Stimulated activated memory B cell treated with anti-CD40 and anti-IgM and Interleukin-4, amounts not matched to agents 10 μg/mL and 1 μg/mL and 100 μg/mL, for 72 hours (primary cell): ENCODE measurements at regions not wholly inside any gene's neighbourhood (a gene's known extent, or its start where the extent isn't known, plus 50 kb on each side); places are given as distances from the start of the nearest gene placed in this dataset.
A peak's percentile ranks its signal among the peaks of the same experiment; 100 is the strongest.
"Not testable (repeated sequence)": the region's sequence is repeated elsewhere in the genome, so short reads cannot be mapped to it uniquely, and the experiment has no call there.

Experiments
- ATAC-seq: fragments of 150-1000 bp; cut with Tn5 transposase; 2 replicates; pipeline ENCODE4 v1.10.0; 2021
- H3K27ac Mint-ChIP-seq: one replicate; pipeline ENCODE4 v1.8.0; 2022; ENCODE audit warnings: mild to moderate bottlenecking, mixed read lengths
- H3K27me3 Mint-ChIP-seq: one replicate; pipeline ENCODE4 v1.8.0; 2022; ENCODE audit warnings: mixed read lengths
- H3K36me3 Mint-ChIP-seq: one replicate; pipeline ENCODE4 v1.8.0; 2022; ENCODE audit warnings: mixed read lengths
- H3K4me1 Mint-ChIP-seq: one replicate; pipeline ENCODE4 v1.8.0; 2022; ENCODE audit warnings: mixed read lengths
- H3K4me3 Mint-ChIP-seq: one replicate; pipeline ENCODE4 v1.8.0; 2022; ENCODE audit warnings: mild to moderate bottlenecking, moderate library complexity, mixed read lengths
- H3K9me3 Mint-ChIP-seq: one replicate; pipeline ENCODE4 v1.8.0; 2022; ENCODE audit warnings: mixed read lengths

GRCh38 chr1:230494514-230494913 lies 68.4 kb upstream of the PGBD5 start:
- no peak overlapping the region for H3K4me3 Mint-ChIP-seq
- ATAC-seq, result no peak
- peaks cover 5% of the 10 kb centered on the region for H3K9me3 Mint-ChIP-seq
- H3K27me3 Mint-ChIP-seq, result peaks cover 51% of the 10 kb centered on the region
- H3K27ac Mint-ChIP-seq, result no peak overlapping the region
- H3K36me3 Mint-ChIP-seq, result no peaks in the 10 kb centered on the region
- no peaks in the 10 kb centered on the region for H3K4me1 Mint-ChIP-seq

- Mint-ChIP-seq H3K4me1 (no peaks in the 10 kb centered on the region), H3K27ac (no peak overlapping the region), H3K27me3 (peaks cover 51% of the 10 kb centered on the region)
Observed at GRCh38 chr1:230494026-230494425, 67.9 kb upstream of the PGBD5 start.

DNA sequence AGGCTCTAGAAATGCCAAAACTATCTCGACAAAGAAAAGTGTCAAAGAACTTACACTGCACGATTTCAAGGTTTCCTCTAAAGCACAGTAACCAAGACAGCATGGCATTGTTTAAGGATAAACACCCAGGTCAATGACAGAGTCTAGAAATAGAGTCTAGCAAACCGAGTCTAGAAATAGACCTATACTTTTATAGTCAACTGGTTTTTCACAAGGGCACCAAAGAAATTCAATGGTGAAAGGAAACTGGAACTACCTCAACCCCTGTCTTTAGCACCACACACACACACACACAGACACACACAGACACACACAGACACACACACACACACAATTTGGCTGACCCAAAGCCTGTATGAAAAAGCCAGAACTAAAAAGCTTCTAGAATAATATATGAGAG lies 67.1 kb upstream of the PGBD5 start:
- Mint-ChIP-seq H3K4me3 (no peak overlapping the region), H3K27me3 (peaks cover 45% of the 10 kb centered on the region), H3K9me3 (peaks cover 5% of the 10 kb centered on the region), H3K4me1 (no peaks in the 10 kb centered on the region), H3K36me3 (no peaks in the 10 kb centered on the region), H3K27ac (no peak overlapping the region)
- no peak for ATAC-seq

More at GRCh38 chr1:230494026-230494425, 67.9 kb upstream of the PGBD5 start:
- Mint-ChIP-seq H3K4me3 (no peak overlapping the region), H3K36me3 (no peaks in the 10 kb centered on the region), H3K9me3 (peaks cover 5% of the 10 kb centered on the region)
- ATAC-seq, result no peak

- no peaks in the 10 kb centered on the region for H3K36me3 Mint-ChIP-seq
- H3K27ac Mint-ChIP-seq, result no peak overlapping the region
- peaks cover 5% of the 10 kb centered on the region for H3K9me3 Mint-ChIP-seq
- peak; percentile 34 for ATAC-seq
- H3K27me3 Mint-ChIP-seq, result peaks cover 44% of the 10 kb centered on the region
- H3K4me3 Mint-ChIP-seq, result no peak overlapping the region
- no peaks in the 10 kb centered on the region for H3K4me1 Mint-ChIP-seq
Observed at GRCh38 chr1:230490436-230490835, 64.3 kb upstream of the PGBD5 start.

DNA sequence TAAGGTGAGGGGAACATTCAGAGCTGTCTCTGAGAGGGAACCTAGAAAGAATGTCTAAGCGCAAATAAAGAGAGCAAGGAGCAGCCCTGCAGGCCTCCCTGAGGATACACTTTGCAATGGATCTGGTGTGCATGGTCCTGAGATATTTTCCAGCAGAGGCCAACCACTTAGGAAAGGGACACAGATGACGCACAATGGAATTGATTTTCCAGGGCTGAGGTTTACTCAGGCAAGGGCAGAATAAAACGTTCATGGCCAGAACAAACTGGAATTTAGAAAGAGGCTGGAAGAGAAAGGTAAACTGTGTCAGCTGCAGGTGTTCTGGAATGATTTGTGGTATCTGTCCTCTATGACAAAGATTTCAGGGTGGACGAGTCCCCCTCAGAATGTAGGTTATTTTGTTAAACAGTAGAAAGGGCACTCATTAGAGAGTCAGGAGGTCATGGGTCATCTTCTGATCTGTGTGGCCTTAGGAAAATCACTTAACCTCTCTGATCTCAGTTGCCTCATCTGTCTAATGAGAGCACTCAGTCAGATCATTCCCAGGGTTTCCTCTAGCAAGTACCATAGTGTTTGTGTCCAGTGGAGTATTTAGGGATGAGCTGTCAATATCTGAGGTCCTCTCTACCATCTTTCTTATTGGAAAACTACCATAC lies 61.8 kb upstream of the PGBD5 start:
- H3K36me3 Mint-ChIP-seq, result no peaks in the 10 kb centered on the region
- no peak overlapping the region for H3K27ac Mint-ChIP-seq
- ATAC-seq, result no peak
- H3K4me1 Mint-ChIP-seq, result no peaks in the 10 kb centered on the region
- H3K4me3 Mint-ChIP-seq, result no peak overlapping the region
- H3K27me3 Mint-ChIP-seq, result peaks cover 33% of the 10 kb centered on the region
- no peaks in the 10 kb centered on the region for H3K9me3 Mint-ChIP-seq

DNA sequence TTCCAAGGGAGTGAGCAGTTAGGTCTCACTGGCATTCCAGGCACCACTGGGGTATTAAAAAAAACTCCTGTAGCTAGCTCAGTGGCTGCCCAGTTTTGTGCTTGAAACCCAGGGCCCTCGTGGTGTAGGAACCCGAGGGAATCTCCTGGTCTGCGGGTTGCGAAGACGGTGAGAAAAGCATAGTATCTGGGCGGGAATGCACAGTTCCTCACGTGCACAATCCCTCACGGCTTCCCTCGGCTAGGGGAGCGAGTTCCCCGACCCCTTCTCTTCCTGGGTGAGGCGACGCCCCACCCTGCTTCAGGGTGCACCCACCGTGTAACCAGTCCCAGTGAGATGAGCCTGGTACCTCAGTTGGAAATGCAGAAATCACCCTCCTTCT lies 50.5 kb upstream of the PGBD5 start:
- Mint-ChIP-seq H3K9me3 (peaks cover 10% of the 10 kb centered on the region), H3K27me3 (peaks cover 64% of the 10 kb centered on the region), H3K27ac (no peak overlapping the region), H3K4me1 (no peaks in the 10 kb centered on the region), H3K36me3 (no peaks in the 10 kb centered on the region), H3K4me3 (no peak overlapping the region)
- no peak for ATAC-seq

DNA sequence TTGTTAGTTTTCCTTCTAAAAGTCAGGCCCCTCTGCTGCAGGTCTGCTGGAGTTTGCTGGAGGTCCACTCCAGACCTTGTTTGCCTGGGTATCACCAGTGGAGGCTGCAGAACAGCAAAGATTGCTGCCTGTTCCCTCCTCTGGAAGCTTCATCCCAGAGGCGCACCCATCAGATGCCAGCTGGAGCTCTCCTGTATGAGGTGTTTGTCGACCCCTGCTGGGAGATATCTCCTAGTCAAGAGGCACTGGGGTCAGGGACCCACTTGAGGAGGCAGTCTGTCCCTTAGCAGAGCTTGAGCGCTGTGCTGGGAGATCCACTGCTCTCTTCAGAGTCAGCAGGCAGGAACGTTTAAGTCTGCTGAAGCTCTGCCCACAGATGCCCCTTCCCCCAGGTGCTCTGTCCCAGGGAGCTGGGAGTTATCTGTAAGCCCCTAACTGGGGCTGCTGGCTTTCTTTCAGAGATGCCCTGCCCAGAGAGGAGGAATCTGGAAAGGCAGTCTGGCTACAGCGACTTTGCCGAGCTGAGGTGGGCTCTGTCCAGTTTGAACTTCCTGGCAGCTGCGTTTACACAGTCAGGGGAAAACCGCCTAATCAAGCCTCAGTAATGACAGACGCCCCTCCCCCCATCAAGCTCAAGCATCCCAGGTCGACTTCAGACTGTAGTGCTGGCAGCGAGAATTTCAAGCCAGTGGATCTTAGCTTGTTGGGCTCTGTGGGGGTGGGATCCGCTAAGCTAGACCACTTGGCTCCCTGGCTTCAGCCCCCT lies 49.9 kb upstream of the PGBD5 start:
- not testable (repeated sequence) for H3K27ac Mint-ChIP-seq, H3K4me3 Mint-ChIP-seq, H3K36me3 Mint-ChIP-seq, ATAC-seq, H3K4me1 Mint-ChIP-seq
- Mint-ChIP-seq H3K27me3 (peaks cover 64% of the 10 kb centered on the region), H3K9me3 (peaks cover 10% of the 10 kb centered on the region)
